ENCODE measurements at regions not wholly inside any gene's neighbourhood (a gene's known extent, or its start where the extent isn't known, plus 50 kb on each side); places are given as distances from the start of the nearest gene placed in this dataset.
"Not testable (repeated sequence)": the region's sequence is repeated elsewhere in the genome, so short reads cannot be mapped to it uniquely, and the experiment has no call there.

DNA sequence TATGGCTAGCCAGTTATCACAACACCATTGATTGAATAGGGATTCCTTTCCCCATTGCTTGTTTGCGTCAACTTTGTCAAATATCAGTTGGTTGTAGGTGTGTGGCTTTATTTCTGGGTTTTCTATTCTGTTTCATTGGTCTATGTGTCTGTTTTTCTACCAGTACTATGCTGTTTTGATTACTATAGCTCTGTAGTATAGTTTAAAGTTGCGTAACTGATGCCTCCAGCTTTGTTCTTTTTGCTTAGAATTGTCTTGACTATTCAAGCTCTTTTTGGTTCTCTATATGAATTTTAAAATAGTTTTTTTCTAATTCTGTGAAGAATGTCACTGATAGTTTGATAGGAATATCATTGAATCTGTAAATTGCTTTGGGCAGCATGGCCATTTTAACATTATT is 194.9 kb upstream of the FN1 start:
- not testable (repeated sequence) for DNase-seq (ENCODE audit: extremely low read depth in 1 of 2, low read depth in 1 of 2)

GRCh38 chr2:215627771-215628170 is 191.9 kb upstream of the FN1 start:
- no peak for DNase-seq (ENCODE audit: extremely low read depth in 1 of 2, low read depth in 1 of 2)

DNA sequence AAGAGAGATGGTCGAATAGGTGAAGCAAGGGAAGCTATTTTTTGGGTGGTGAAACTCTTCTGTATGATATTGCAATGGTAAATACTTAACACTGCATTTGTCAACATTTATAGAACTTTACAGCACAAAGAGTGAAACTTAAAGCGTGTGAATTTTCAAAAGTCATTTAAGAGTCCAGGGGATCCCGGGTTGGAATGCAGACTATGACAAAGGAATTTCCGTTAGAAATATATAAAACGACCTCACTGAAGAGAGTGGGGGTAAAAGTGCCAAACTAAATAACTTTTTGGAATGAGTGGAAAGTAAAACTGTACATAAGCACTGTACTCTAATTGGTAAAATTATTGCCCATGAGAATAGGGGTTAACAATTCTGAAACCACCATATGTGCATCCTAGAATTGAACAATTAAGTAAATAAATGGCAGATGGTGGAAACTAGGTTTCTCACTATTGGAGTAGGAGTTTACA is 191.0 kb upstream of the FN1 start:
- no peak for DNase-seq (ENCODE audit: extremely low read depth in 1 of 2, low read depth in 1 of 2)

DNA sequence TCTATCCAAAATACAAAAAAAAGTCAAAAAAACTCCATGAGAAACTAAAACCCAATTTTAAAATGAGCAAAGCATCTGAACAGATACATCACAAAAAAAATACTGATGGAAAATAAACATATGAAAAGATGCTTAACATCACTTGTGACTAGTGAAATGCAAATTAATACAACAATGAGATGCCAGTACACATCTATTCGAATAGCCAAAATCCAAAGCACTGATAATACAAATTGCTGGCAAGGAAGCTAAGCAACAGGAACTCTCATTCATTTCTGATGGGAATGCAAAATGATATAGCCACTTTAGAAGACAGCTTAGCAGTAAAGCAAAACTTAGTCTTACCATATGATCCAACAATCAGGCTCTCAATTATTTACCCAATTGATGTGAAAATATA is 190.2 kb upstream of the FN1 start:
- no peak for DNase-seq (ENCODE audit: extremely low read depth in 1 of 2, low read depth in 1 of 2)

DNA sequence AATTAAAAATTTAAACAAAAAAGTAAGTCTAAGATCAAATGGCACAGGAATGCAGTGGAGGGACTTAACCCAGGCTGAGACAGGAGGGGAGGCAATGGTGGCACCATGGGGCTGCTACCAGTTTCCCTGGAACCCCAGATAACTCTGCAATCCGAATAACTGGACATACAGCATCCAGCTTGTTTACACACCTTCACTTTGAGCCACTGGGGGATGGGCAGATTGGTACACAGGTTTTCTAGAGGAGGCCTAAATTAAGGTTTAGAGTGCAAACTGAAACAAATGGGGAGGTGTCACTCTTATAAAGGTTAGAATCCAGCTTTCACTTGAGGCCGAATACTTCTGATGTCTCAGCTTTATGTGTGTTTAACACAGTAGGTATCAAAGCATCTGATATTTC is 189.3 kb upstream of the FN1 start:
- DNase-seq (ENCODE audit: extremely low read depth in 1 of 2, low read depth in 1 of 2) = no peak

- DNase-seq (ENCODE audit: extremely low read depth in 1 of 2, low read depth in 1 of 2) = no peak
These were observed 188.6 kb upstream of the FN1 start for GRCh38 chr2:215624423-215624829.

- DNase-seq (ENCODE audit: extremely low read depth in 1 of 2, low read depth in 1 of 2) = no peak
These were observed 187.0 kb upstream of the FN1 start for GRCh38 chr2:215622837-215623236.

- no peak for DNase-seq (ENCODE audit: extremely low read depth in 1 of 2, low read depth in 1 of 2)
These were observed 185.5 kb upstream of the FN1 start for GRCh38 chr2:215621381-215621780.

GRCh38 chr2:215620528-215620927 is 184.7 kb upstream of the FN1 start:
- no peak for DNase-seq (ENCODE audit: extremely low read depth in 1 of 2, low read depth in 1 of 2)

DNA sequence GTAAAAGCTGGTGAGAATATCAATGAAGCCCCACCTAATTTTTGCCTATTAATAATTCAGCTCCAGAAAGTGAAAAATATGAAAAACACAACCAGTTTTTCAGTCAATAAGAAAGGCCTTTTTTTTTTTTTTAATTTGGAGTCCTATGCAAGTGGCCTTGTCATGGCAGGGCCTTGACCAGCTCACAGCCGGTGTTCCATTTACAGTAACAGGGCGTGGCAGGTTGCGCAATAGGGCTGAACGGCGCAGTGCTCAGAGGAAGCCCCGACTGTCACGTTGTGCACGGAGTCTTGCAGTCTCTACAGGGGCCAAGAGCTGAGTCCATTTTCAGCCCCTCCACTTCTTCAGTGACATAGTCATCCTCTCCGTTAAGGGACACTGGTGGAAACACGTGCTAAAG is 184.1 kb upstream of the FN1 start:
- no peak for DNase-seq (ENCODE audit: extremely low read depth in 1 of 2, low read depth in 1 of 2)

GRCh38 chr2:215619022-215619958 is 183.4 kb upstream of the FN1 start:
- no peak for DNase-seq (ENCODE audit: extremely low read depth in 1 of 2, low read depth in 1 of 2)

GRCh38 chr2:215618145-215618544 is 182.3 kb upstream of the FN1 start:
- DNase-seq (ENCODE audit: extremely low read depth in 1 of 2, low read depth in 1 of 2) = no peak

DNA sequence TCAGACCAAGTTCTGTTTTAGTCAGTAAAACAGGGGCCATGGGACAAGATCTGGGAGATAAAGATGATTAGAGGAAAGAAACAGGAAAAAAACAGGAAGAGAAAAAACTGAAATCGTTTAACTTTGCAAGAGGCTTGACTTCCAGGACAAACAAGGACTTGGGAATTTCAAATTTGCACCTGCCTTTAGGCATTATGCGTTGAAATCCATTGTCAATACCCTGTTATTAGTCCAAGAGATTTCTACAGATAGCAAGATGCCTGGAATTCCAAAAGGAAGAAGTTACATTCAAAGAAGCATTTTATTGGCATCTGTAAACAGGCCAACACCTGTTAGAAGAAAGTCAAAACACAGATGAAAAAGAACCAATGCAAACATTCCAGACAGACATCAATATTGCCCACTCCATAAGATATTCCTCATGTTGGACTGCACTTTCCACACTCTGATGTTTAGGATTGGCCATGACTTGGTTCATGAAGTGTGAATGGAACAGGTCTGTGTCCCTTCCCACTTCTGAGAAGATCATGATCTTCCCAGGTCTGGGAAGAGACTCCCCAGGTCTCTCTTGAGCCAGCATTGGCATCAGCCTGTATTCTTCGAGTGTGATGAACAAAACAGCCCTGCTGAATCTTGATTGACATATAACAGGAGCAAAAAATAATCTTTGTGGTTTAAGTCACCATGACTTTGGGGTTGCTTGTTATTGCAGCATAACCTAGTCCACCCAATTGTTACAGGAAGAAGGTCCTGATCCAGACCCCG is 181.4 kb upstream of the FN1 start:
- no peak for DNase-seq (ENCODE audit: extremely low read depth in 1 of 2, low read depth in 1 of 2)

DNA sequence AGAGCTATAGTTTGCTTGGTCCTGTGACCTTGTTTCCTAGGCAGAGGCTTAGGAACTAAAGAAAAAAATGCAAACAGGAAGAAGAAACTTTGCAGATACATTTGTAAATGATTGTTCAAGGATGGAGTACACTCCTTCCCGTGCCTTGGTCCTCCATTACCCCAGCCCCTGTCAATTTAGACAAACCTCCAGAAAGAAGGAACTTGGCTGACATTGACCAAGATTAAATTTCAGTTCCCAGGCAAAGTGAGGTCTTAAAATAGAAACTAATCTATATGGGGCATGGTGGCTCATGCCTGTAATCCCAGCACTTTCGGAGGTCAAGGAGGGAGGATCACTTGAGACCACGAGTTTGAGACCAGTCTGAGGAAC is 179.9 kb upstream of the FN1 start:
- no peak for DNase-seq (ENCODE audit: extremely low read depth in 1 of 2, low read depth in 1 of 2)

DNA sequence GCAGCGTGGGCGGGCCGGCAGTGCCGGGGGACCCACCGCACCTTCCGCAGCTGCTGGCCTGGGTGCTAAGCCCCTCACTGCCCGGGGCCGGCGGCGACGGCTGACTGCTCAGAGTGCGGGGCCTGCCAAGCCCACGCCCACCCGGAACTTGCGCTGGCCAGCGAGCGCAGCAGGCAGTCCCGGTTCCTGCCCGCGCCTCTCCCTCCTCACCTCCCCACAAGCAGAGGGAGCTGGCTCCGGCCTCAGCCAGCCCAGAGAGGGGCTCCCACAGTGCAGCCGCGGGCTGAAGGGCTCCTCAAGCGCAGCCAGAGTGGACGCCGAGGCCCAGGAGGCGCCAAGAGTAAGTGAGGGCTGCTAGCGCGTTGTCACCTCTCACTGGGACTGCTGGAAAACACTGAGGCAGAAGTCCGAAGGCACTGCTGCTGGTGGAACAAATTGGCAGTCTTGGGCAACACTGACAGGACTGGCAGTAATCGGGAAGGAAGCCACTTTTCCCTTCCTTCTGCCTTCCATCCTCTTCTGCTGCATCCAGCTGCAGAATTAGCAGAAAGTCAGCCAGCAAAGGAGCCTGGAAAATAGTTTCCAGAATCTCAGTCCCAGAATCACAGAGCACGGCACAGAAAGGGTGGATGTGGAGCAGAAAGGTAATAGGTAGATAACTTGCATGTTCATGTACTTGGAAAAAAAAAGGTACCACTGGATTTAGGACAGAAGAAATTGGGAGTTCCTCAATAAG is 179.4 kb upstream of the FN1 start:
- DNase-seq (ENCODE audit: extremely low read depth in 1 of 2, low read depth in 1 of 2) = no peak

DNA sequence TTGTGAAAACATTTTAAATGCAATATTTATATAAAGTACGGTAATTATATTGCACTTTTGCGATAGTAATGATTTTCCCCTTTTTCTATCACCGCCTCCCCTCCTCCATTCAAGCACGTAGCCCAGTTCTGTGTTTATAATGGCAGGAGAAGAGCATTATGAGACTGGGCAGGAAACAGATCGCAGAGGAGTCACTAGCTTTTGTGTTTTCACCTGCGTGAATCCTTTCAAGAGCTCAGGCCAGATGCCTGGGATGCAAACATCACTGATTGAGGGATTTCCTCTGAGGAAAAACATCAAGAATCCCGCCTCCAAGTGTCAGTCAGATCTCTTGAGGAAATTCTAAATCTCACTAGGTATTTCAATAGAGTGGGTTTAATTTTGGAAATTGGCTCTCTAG is 178.4 kb upstream of the FN1 start:
- no peak for DNase-seq (ENCODE audit: extremely low read depth in 1 of 2, low read depth in 1 of 2)

DNA sequence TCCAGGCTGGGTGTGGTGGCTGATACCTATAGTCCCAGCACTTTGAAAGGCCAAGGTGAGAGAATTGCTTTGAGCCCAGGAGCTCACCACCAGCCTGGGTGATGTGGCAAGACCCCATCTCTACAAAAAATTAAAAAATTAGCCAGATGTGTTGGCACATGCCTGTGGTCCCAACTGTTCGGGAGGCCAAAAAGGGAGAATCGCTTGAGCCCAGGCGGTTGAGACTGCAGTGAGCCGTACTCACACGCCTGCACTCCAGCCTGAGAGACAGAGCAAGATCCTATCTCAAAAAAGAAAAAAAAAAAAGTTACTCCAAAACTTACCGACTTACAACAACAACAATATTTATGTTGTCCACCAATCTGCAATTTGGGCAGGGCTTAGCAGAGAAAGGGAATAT is 178.0 kb upstream of the FN1 start:
- DNase-seq (ENCODE audit: extremely low read depth in 1 of 2, low read depth in 1 of 2) = no peak

GRCh38 chr2:215613280-215613679 is 177.4 kb upstream of the FN1 start:
- no peak for DNase-seq (ENCODE audit: extremely low read depth in 1 of 2, low read depth in 1 of 2)

GRCh38 chr2:215612786-215613185 is 176.9 kb upstream of the FN1 start:
- DNase-seq (ENCODE audit: extremely low read depth in 1 of 2, low read depth in 1 of 2) = no peak

GRCh38 chr2:215611609-215612386 is 175.9 kb upstream of the FN1 start:
- DNase-seq (ENCODE audit: extremely low read depth in 1 of 2, low read depth in 1 of 2) = no peak

Measured in stimulated activated CD8-positive, alpha-beta memory T cell treated with anti-CD3 and anti-CD28 coated beads, Interleukin-7, amount 100 ng/mL, for 48 hours (primary cell).